SJCRH30 (cell line): ENCODE measurements at regions not wholly inside any gene's neighbourhood (a gene's known extent, or its start where the extent isn't known, plus 50 kb on each side); places are given as distances from the start of the nearest gene placed in this dataset.
A peak's percentile ranks its signal among the peaks of the same experiment; 100 is the strongest.
"Not testable (repeated sequence)": the region's sequence is repeated elsewhere in the genome, so short reads cannot be mapped to it uniquely, and the experiment has no call there.

ENCODE experiments used
- DNase-seq, 2 experiments: peaks; one replicate each; pipeline ENCODE4 v3.0.0-alpha.2; 2015 to 2020
- H3K27ac ChIP-seq: fragments of 250-450 bp; sonication (Bioruptor Pico); 2 replicates; pipeline ENCODE4 v1.5.1; 2020; ENCODE audit warnings: mild to moderate bottlenecking, moderate library complexity
- H3K27me3 ChIP-seq: fragments of 250-450 bp; sonication (Bioruptor Pico); 2 replicates; pipeline ENCODE4 v1.5.1; 2020; ENCODE audit warnings: mild to moderate bottlenecking, moderate library complexity
- H3K36me3 ChIP-seq: fragments of 250-450 bp; sonication (Bioruptor Pico); 2 replicates; pipeline ENCODE4 v1.5.1; 2020; ENCODE audit warnings: mild to moderate bottlenecking, moderate library complexity
- H3K4me1 ChIP-seq: fragments of 250-450 bp; sonication (Bioruptor Pico); 2 replicates; pipeline ENCODE4 v1.5.1; 2020; ENCODE audit warnings: mild to moderate bottlenecking, moderate library complexity
- H3K4me3 ChIP-seq: fragments of 250-450 bp; sonication (Bioruptor Pico); 2 replicates; pipeline ENCODE4 v1.5.1; 2020; ENCODE audit warnings: mild to moderate bottlenecking, moderate library complexity
- H3K9me3 ChIP-seq: fragments of 250-450 bp; sonication (Bioruptor Pico); replicated peaks from 2 replicates; pipeline ENCODE4 v1.5.1; 2020; ENCODE audit warnings: mild to moderate bottlenecking, moderate library complexity

- Histone ChIP-seq H3K27ac (no peak overlapping the region), H3K36me3 (no peaks in the 10 kb centered on the region), H3K27me3 (no peaks in the 10 kb centered on the region), H3K4me1 (no peaks in the 10 kb centered on the region), H3K9me3 (no peaks in the 10 kb centered on the region), H3K4me3 (no peak overlapping the region)
- DNase-seq = no peak
Observed at GRCh38 chrX:112266136-112266535, 183.6 kb upstream of the TRPC5 start.

GRCh38 chrX:112259375-112259774 lies 176.8 kb upstream of the TRPC5 start:
- Histone ChIP-seq H3K4me1 (no peaks in the 10 kb centered on the region), H3K4me3 (no peak overlapping the region), H3K9me3 (no peaks in the 10 kb centered on the region), H3K36me3 (no peaks in the 10 kb centered on the region), H3K27ac (no peak overlapping the region), H3K27me3 (no peaks in the 10 kb centered on the region)
- no peak for DNase-seq

- Histone ChIP-seq H3K36me3 (no peaks in the 10 kb centered on the region), H3K27me3 (no peaks in the 10 kb centered on the region), H3K4me3 (no peak overlapping the region), H3K9me3 (no peaks in the 10 kb centered on the region), H3K4me1 (no peaks in the 10 kb centered on the region), H3K27ac (no peak overlapping the region)
- no peak for DNase-seq
Observed at GRCh38 chrX:112254896-112255295, 172.3 kb upstream of the TRPC5 start.

GRCh38 chrX:112247714-112248113 lies 165.1 kb upstream of the TRPC5 start:
- H3K9me3 ChIP-seq = no peaks in the 10 kb centered on the region
- H3K4me1 ChIP-seq = no peaks in the 10 kb centered on the region
- no peak overlapping the region for H3K4me3 ChIP-seq
- no peaks in the 10 kb centered on the region for H3K36me3 ChIP-seq
- no peak for DNase-seq
- no peaks in the 10 kb centered on the region for H3K27me3 ChIP-seq
- H3K27ac ChIP-seq = no peak overlapping the region

GRCh38 chrX:112235547-112235946 lies 153.0 kb upstream of the TRPC5 start:
- no peak for DNase-seq
- H3K27ac ChIP-seq = no peak overlapping the region
- no peaks in the 10 kb centered on the region for H3K36me3 ChIP-seq
- no peak overlapping the region for H3K4me3 ChIP-seq
- H3K4me1 ChIP-seq = no peaks in the 10 kb centered on the region
- H3K27me3 ChIP-seq = no peaks in the 10 kb centered on the region
- no peaks in the 10 kb centered on the region for H3K9me3 ChIP-seq

- Histone ChIP-seq H3K27me3 (no peaks in the 10 kb centered on the region), H3K27ac (no peak overlapping the region), H3K4me3 (no peak overlapping the region), H3K4me1 (no peaks in the 10 kb centered on the region), H3K36me3 (no peaks in the 10 kb centered on the region), H3K9me3 (no peaks in the 10 kb centered on the region)
- no peak for DNase-seq
Observed at GRCh38 chrX:112233164-112233563, 150.6 kb upstream of the TRPC5 start.

GRCh38 chrX:112226795-112227194 lies 144.2 kb upstream of the TRPC5 start:
- not testable (repeated sequence) for H3K4me3 ChIP-seq, H3K36me3 ChIP-seq, H3K4me1 ChIP-seq, H3K27ac ChIP-seq, H3K27me3 ChIP-seq, H3K9me3 ChIP-seq, DNase-seq

GRCh38 chrX:112223391-112223790 lies 140.8 kb upstream of the TRPC5 start:
- H3K27ac ChIP-seq = no peak overlapping the region
- no peak overlapping the region for H3K4me3 ChIP-seq
- H3K36me3 ChIP-seq = no peaks in the 10 kb centered on the region
- no peaks in the 10 kb centered on the region for H3K4me1 ChIP-seq
- H3K27me3 ChIP-seq = no peaks in the 10 kb centered on the region
- no peaks in the 10 kb centered on the region for H3K9me3 ChIP-seq
- DNase-seq = peak; percentile 26 to 56

- Histone ChIP-seq H3K36me3 (no peaks in the 10 kb centered on the region), H3K27me3 (no peaks in the 10 kb centered on the region)
- no peak for DNase-seq
Observed at GRCh38 chrX:112218388-112218787, 135.8 kb upstream of the TRPC5 start.

GRCh38 chrX:112211459-112211858 lies 128.9 kb upstream of the TRPC5 start:
- no peaks in the 10 kb centered on the region for H3K4me1 ChIP-seq
- DNase-seq = no peak
- no peaks in the 10 kb centered on the region for H3K36me3 ChIP-seq
- no peaks in the 10 kb centered on the region for H3K9me3 ChIP-seq
- H3K4me3 ChIP-seq = no peak overlapping the region
- no peak overlapping the region for H3K27ac ChIP-seq
- no peaks in the 10 kb centered on the region for H3K27me3 ChIP-seq

More at GRCh38 chrX:112218388-112218787, 135.8 kb upstream of the TRPC5 start:
- Histone ChIP-seq H3K4me1 (no peaks in the 10 kb centered on the region), H3K27ac (no peak overlapping the region), H3K9me3 (no peaks in the 10 kb centered on the region), H3K4me3 (no peak overlapping the region)

- H3K4me1 ChIP-seq = no peaks in the 10 kb centered on the region
- DNase-seq = no peak
- H3K27ac ChIP-seq = no peak overlapping the region
- no peak overlapping the region for H3K4me3 ChIP-seq
- no peaks in the 10 kb centered on the region for H3K9me3 ChIP-seq
- H3K27me3 ChIP-seq = no peaks in the 10 kb centered on the region
- no peaks in the 10 kb centered on the region for H3K36me3 ChIP-seq
Observed at GRCh38 chrX:112197840-112198239, 115.3 kb upstream of the TRPC5 start.

GRCh38 chrX:112190646-112191045 lies 108.1 kb upstream of the TRPC5 start:
- Histone ChIP-seq H3K9me3 (no peaks in the 10 kb centered on the region), H3K27me3 (no peaks in the 10 kb centered on the region), H3K27ac (no peak overlapping the region), H3K4me1 (no peaks in the 10 kb centered on the region), H3K4me3 (no peak overlapping the region), H3K36me3 (no peaks in the 10 kb centered on the region)
- no peak for DNase-seq

- H3K27ac ChIP-seq, H3K4me1 ChIP-seq, DNase-seq, H3K9me3 ChIP-seq, H3K4me3 ChIP-seq, H3K36me3 ChIP-seq, H3K27me3 ChIP-seq: not testable (repeated sequence)
Observed at GRCh38 chrX:112181361-112181760, 98.8 kb upstream of the TRPC5 start.

GRCh38 chrX:112164420-112164819 lies 81.8 kb upstream of the TRPC5 start:
- no peaks in the 10 kb centered on the region for H3K4me1 ChIP-seq
- H3K4me3 ChIP-seq = no peak overlapping the region
- H3K27ac ChIP-seq = no peak overlapping the region
- H3K9me3 ChIP-seq = no peaks in the 10 kb centered on the region
- no peak for DNase-seq
- H3K36me3 ChIP-seq = no peaks in the 10 kb centered on the region
- H3K27me3 ChIP-seq = peaks cover 3% of the 10 kb centered on the region; the same call in 1 of the 2 replicates

GRCh38 chrX:112163906-112164305 lies 81.3 kb upstream of the TRPC5 start:
- no peak overlapping the region for H3K27ac ChIP-seq
- no peaks in the 10 kb centered on the region for H3K36me3 ChIP-seq
- no peaks in the 10 kb centered on the region for H3K4me1 ChIP-seq
- H3K9me3 ChIP-seq = no peaks in the 10 kb centered on the region
- no peak overlapping the region for H3K4me3 ChIP-seq
- no peak for DNase-seq
- peaks cover 3% of the 10 kb centered on the region; the same call in 1 of the 2 replicates for H3K27me3 ChIP-seq

- H3K27me3 ChIP-seq = peaks cover under 1% of the 10 kb centered on the region; the same call in 1 of the 2 replicates
- H3K27ac ChIP-seq = no peak overlapping the region
- H3K9me3 ChIP-seq = no peaks in the 10 kb centered on the region
- no peak for DNase-seq
- H3K36me3 ChIP-seq = no peaks in the 10 kb centered on the region
- no peak overlapping the region for H3K4me3 ChIP-seq
- no peaks in the 10 kb centered on the region for H3K4me1 ChIP-seq
Observed at GRCh38 chrX:112148397-112148796, 65.8 kb upstream of the TRPC5 start.
